ENCODE measurements at regions not wholly inside any gene's neighbourhood (a gene's known extent, or its start where the extent isn't known, plus 50 kb on each side); places are given as distances from the start of the nearest gene placed in this dataset.

DNA sequence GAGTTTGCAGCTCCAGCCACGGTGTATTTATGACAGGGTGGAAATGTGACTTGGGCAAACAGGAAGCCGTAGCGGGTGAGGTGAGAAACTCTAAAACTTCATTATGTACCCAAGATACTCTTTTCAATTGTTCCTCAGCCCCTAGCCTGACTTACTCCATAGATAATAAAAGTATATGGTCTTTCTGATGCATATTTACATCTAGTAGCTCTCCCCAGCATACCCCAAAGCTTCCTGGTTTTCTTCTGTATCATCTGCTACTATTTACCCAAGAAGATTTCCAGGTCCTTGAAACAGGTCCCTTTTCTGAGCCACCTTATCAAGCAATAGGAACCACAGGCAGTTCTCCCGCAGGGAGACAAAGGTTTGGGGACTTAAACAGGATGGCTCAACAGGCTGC is 201.5 kb upstream of the ESRRG start (continued):
- TF ChIP-seq, protein P1, sequence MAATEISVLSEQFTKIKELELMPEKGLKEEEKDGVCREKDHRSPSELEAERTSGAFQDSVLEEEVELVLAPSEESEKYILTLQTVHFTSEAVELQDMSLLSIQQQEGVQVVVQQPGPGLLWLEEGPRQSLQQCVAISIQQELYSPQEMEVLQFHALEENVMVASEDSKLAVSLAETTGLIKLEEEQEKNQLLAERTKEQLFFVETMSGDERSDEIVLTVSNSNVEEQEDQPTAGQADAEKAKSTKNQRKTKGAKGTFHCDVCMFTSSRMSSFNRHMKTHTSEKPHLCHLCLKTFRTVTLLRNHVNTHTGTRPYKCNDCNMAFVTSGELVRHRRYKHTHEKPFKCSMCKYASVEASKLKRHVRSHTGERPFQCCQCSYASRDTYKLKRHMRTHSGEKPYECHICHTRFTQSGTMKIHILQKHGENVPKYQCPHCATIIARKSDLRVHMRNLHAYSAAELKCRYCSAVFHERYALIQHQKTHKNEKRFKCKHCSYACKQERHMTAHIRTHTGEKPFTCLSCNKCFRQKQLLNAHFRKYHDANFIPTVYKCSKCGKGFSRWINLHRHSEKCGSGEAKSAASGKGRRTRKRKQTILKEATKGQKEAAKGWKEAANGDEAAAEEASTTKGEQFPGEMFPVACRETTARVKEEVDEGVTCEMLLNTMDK (IDR thresholded peaks at IDR 0.05; ENCODE audit: borderline replicate concordance, insufficient read depth, low read depth, low read length, poor library complexity, severe bottlenecking): no peak

DNA sequence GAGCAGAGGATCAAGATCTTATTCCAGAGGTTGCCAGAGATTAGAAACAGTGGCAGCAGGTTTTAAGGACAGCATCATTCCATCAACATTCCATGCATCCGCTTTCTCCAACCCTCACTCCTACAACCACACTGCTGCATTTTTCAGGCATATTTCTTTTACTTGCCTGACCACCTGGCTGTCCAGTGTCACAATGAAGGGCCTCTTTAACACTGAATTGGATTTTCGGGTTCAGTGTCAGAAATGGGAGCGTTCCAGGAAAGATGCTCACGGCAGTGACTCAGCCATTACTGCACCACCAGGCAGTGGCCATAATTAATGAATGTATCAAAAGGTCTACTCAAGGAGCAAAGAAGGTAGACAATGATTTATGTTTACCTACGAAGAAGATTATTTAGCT is 200.4 kb upstream of the ESRRG start:
- no peak overlapping the region for H3K4me2 ChIP-seq (ENCODE audit: insufficient read depth, low read length)
- DNase-seq (ENCODE audit: extremely low read depth in 1 of 4, low spot score in 3 of 4) (no peak), ATAC-seq (no peak), FAIRE-seq (no peak)
- BruUV-seq (replicated peaks): no TSS peak
- POLR2A ChIA-PET: no interaction called here
- no peaks in the 10 kb centered on the region for H3K9me3 ChIP-seq (replicated peaks; ENCODE audit: control insufficient read depth, insufficient read depth, low read depth, low read length)
- 0% methylated on average over 5 of the region's 5 CpGs for WGBS (ENCODE audit: insufficient coverage, low coverage, missing lambda C conversion rate)
- H3K4me1 ChIP-seq (replicated peaks in 1 of 2; ENCODE audit: control insufficient read depth in 2 of 2, insufficient read depth in 2 of 2, low read length in 2 of 2): no peaks in the 10 kb centered on the region
- intact Hi-C loops (cut with micrococcal nuclease): no loop called here
- in situ Hi-C loops (cut with MboI): no loop called here
- H3K9ac ChIP-seq (ENCODE audit: insufficient read depth in 1 of 2, low read depth in 2 of 2, low read length in 2 of 2): no peak overlapping the region
- no peaks in the 10 kb centered on the region for H3K36me3 ChIP-seq (ENCODE audit: control insufficient read depth, insufficient read depth, low read length)
- no peaks in the 10 kb centered on the region for H3K9me1 ChIP-seq (ENCODE audit: control insufficient read depth, insufficient read depth, low read length)
- CTCF ChIA-PET (ENCODE audit: low intra/inter-chr PET ratio): no interaction called here
- H3K79me2 ChIP-seq (ENCODE audit: control insufficient read depth, insufficient read depth, low read length): no peaks in the 10 kb centered on the region
- no peaks in the 10 kb centered on the region for H4K20me1 ChIP-seq (replicated peaks; ENCODE audit: control insufficient read depth, insufficient read depth, low read length)
- H3K27ac ChIP-seq (ENCODE audit: extremely low read depth, low read depth, low read length): no peak overlapping the region
- H3K27me3 ChIP-seq (ENCODE audit: control insufficient read depth in 2 of 2, insufficient read depth in 2 of 2, low read length in 2 of 2): no peaks in the 10 kb centered on the region
- TF ChIP-seq SAFB (IDR thresholded peaks at IDR 0.05; ENCODE audit: borderline replicate concordance, low read depth, low read length) (no peak), FOXM1 (IDR thresholded peaks at IDR 0.05; ENCODE audit: low read depth) (no peak), FOXM1 (CRISPR knock-in tag; IDR thresholded peaks at IDR 0.05; ENCODE audit: low read depth) (no peak), RBM14 (IDR thresholded peaks at IDR 0.05; ENCODE audit: borderline replicate concordance, insufficient read depth, low read depth, low read length) (no peak)
- TF ChIP-seq, protein P2, sequence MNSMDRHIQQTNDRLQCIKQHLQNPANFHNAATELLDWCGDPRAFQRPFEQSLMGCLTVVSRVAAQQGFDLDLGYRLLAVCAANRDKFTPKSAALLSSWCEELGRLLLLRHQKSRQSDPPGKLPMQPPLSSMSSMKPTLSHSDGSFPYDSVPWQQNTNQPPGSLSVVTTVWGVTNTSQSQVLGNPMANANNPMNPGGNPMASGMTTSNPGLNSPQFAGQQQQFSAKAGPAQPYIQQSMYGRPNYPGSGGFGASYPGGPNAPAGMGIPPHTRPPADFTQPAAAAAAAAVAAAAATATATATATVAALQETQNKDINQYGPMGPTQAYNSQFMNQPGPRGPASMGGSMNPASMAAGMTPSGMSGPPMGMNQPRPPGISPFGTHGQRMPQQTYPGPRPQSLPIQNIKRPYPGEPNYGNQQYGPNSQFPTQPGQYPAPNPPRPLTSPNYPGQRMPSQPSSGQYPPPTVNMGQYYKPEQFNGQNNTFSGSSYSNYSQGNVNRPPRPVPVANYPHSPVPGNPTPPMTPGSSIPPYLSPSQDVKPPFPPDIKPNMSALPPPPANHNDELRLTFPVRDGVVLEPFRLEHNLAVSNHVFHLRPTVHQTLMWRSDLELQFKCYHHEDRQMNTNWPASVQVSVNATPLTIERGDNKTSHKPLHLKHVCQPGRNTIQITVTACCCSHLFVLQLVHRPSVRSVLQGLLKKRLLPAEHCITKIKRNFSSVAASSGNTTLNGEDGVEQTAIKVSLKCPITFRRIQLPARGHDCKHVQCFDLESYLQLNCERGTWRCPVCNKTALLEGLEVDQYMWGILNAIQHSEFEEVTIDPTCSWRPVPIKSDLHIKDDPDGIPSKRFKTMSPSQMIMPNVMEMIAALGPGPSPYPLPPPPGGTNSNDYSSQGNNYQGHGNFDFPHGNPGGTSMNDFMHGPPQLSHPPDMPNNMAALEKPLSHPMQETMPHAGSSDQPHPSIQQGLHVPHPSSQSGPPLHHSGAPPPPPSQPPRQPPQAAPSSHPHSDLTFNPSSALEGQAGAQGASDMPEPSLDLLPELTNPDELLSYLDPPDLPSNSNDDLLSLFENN (IDR thresholded peaks at IDR 0.05; ENCODE audit: low read depth in 2 of 2, low read length in 2 of 2): no peak
- TF ChIP-seq, protein P3, sequence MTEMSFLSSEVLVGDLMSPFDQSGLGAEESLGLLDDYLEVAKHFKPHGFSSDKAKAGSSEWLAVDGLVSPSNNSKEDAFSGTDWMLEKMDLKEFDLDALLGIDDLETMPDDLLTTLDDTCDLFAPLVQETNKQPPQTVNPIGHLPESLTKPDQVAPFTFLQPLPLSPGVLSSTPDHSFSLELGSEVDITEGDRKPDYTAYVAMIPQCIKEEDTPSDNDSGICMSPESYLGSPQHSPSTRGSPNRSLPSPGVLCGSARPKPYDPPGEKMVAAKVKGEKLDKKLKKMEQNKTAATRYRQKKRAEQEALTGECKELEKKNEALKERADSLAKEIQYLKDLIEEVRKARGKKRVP (CRISPR knock-in tag; IDR thresholded peaks at IDR 0.05): no peak
- no peak overlapping the region for H3K4me3 ChIP-seq
- no peak overlapping the region for H2AFZ ChIP-seq (ENCODE audit: low read depth, low read length)
